ENCODE measurements at regions not wholly inside any gene's neighbourhood (a gene's known extent, or its start where the extent isn't known, plus 50 kb on each side); places are given as distances from the start of the nearest gene placed in this dataset.
"Not testable (repeated sequence)": the region's sequence is repeated elsewhere in the genome, so short reads cannot be mapped to it uniquely, and the experiment has no call there.

- intact Hi-C loops (cut with DNase I): no loop called here
- Histone ChIP-seq H3K27me3 (no peaks in the 10 kb centered on the region), H3K27ac (no peak overlapping the region), H3K36me3 (no peaks in the 10 kb centered on the region), H3K4me3 (no peak overlapping the region), H3K4me1 (no peaks in the 10 kb centered on the region), H3K9me3 (no peaks in the 10 kb centered on the region)
- no peak for DNase-seq (ENCODE audit: extremely low spot score in 2 of 2)
- TF ChIP-seq CTCF (IDR thresholded peaks at IDR 0.05): no peak
- no peak for TF ChIP-seq POLR2A (IDR thresholded peaks at IDR 0.05)
- no peak for TF ChIP-seq POLR2AphosphoS5 (IDR thresholded peaks at IDR 0.05; ENCODE audit: insufficient read depth in 1 of 2, low read depth in 1 of 2)
Observed at GRCh38 chr4:131316086-131316485, 1833.0 kb upstream of the PCDH10 start.

- H3K4me1 ChIP-seq: no peaks in the 10 kb centered on the region
- H3K4me3 ChIP-seq: no peak overlapping the region
- no peak overlapping the region for H3K27ac ChIP-seq
- H3K27me3 ChIP-seq: no peaks in the 10 kb centered on the region
- intact Hi-C loops (cut with DNase I): no loop called here
- H3K36me3 ChIP-seq: no peaks in the 10 kb centered on the region
- no peaks in the 10 kb centered on the region for H3K9me3 ChIP-seq
- DNase-seq (ENCODE audit: extremely low spot score in 2 of 2): no peak
- TF ChIP-seq CTCF (IDR thresholded peaks at IDR 0.05): no peak
- TF ChIP-seq POLR2A (IDR thresholded peaks at IDR 0.05): no peak
Observed at GRCh38 chr4:131337936-131338335, 1811.2 kb upstream of the PCDH10 start.

GRCh38 chr4:131339137-131339536 is 1810.0 kb upstream of the PCDH10 start:
- no peak overlapping the region for H3K4me3 ChIP-seq
- TF ChIP-seq POLR2AphosphoS5 (IDR thresholded peaks at IDR 0.05; ENCODE audit: insufficient read depth in 1 of 2, low read depth in 1 of 2): no peak
- no peak for TF ChIP-seq CTCF (IDR thresholded peaks at IDR 0.05)
- no peak for TF ChIP-seq POLR2A (IDR thresholded peaks at IDR 0.05)
- H3K27me3 ChIP-seq: no peaks in the 10 kb centered on the region
- no peak for DNase-seq (ENCODE audit: extremely low spot score in 2 of 2)
- H3K27ac ChIP-seq: no peak overlapping the region
- no peaks in the 10 kb centered on the region for H3K4me1 ChIP-seq
- H3K9me3 ChIP-seq: no peaks in the 10 kb centered on the region
- intact Hi-C loops (cut with DNase I): no loop called here
- no peaks in the 10 kb centered on the region for H3K36me3 ChIP-seq

- no peaks in the 10 kb centered on the region for H3K4me1 ChIP-seq
- H3K36me3 ChIP-seq: no peaks in the 10 kb centered on the region
- H3K9me3 ChIP-seq: no peaks in the 10 kb centered on the region
- no peak for TF ChIP-seq POLR2A (IDR thresholded peaks at IDR 0.05)
- no peak for DNase-seq (ENCODE audit: extremely low spot score in 2 of 2)
- H3K4me3 ChIP-seq: no peak overlapping the region
- intact Hi-C loops (cut with DNase I): no loop called here
- H3K27me3 ChIP-seq: no peaks in the 10 kb centered on the region
- no peak overlapping the region for H3K27ac ChIP-seq
Observed at GRCh38 chr4:131344761-131345160, 1804.3 kb upstream of the PCDH10 start.

- DNase-seq (ENCODE audit: extremely low spot score in 2 of 2): no peak
- Histone ChIP-seq H3K36me3 (no peaks in the 10 kb centered on the region), H3K27ac (no peak overlapping the region), H3K4me3 (no peak overlapping the region), H3K27me3 (no peaks in the 10 kb centered on the region), H3K4me1 (no peaks in the 10 kb centered on the region), H3K9me3 (no peaks in the 10 kb centered on the region)
- no peak for TF ChIP-seq CTCF (IDR thresholded peaks at IDR 0.05)
- TF ChIP-seq POLR2A (IDR thresholded peaks at IDR 0.05): no peak
- TF ChIP-seq POLR2AphosphoS5 (IDR thresholded peaks at IDR 0.05; ENCODE audit: insufficient read depth in 1 of 2, low read depth in 1 of 2): no peak
- intact Hi-C loops (cut with DNase I): no loop called here
Observed at GRCh38 chr4:131347816-131348215, 1801.3 kb upstream of the PCDH10 start.

- no peak overlapping the region for H3K27ac ChIP-seq
- H3K4me3 ChIP-seq: no peak overlapping the region
- no peaks in the 10 kb centered on the region for H3K4me1 ChIP-seq
- no peaks in the 10 kb centered on the region for H3K36me3 ChIP-seq
- H3K27me3 ChIP-seq: no peaks in the 10 kb centered on the region
- intact Hi-C loops (cut with DNase I): no loop called here
- no peaks in the 10 kb centered on the region for H3K9me3 ChIP-seq
- DNase-seq (ENCODE audit: extremely low spot score in 2 of 2): no peak
- TF ChIP-seq POLR2AphosphoS5 (IDR thresholded peaks at IDR 0.05; ENCODE audit: insufficient read depth in 1 of 2, low read depth in 1 of 2) (no peak), CTCF (IDR thresholded peaks at IDR 0.05) (no peak), POLR2A (IDR thresholded peaks at IDR 0.05) (no peak)
Observed at GRCh38 chr4:131348263-131348662, 1800.8 kb upstream of the PCDH10 start.

- H3K4me3 ChIP-seq; H3K27me3 ChIP-seq; H3K27ac ChIP-seq; intact Hi-C loops (cut with DNase I); H3K36me3 ChIP-seq; H3K4me1 ChIP-seq; DNase-seq (ENCODE audit: extremely low spot score in 2 of 2); H3K9me3 ChIP-seq: not testable (repeated sequence)
Observed at GRCh38 chr4:131352371-131352770, 1796.7 kb upstream of the PCDH10 start.

All from vagina (tissue), 2 donors.